HEK293T (cell line): ENCODE measurements at regions not wholly inside any gene's neighbourhood (a gene's known extent, or its start where the extent isn't known, plus 50 kb on each side); places are given as distances from the start of the nearest gene placed in this dataset.

Experiments
- BHLHE40 ChIP-seq: fragments of 450-650 bp; IDR thresholded peaks from 2 replicates; pipeline ENCODE4 v1.6.1; 2016; ENCODE audit warnings: mild to moderate bottlenecking, moderate library complexity, borderline replicate concordance
- SP1 ChIP-seq: fragments of 450-650 bp; IDR thresholded peaks from 2 replicates; pipeline ENCODE4 v1.6.1; 2017
- SUZ12 ChIP-seq: fragments of 450-650 bp; IDR thresholded peaks from 2 replicates; pipeline ENCODE4 v1.6.1; 2016; ENCODE audit warnings: mild to moderate bottlenecking

DNA sequence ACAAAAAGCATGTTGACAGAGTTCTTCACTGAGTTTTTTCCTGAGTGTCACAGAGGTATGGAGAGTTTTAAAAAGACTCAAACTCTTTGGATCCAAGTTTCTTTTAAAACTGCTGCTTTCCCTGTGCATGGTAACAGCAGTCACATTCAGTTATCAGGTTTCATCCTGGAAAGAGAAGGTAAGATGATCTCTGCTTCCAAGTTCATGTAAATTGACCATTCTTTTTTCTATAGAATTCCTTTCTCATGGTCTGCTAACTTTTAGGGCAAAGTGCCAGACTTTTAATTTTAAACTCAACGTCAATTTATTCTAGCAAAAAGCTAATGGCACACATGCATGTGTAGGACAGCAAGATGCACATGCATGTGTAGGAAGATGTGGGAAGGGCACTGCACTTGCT lies 52.5 kb upstream of the PRLR start:
- TF ChIP-seq BHLHE40 (no peak), SP1 (no peak), SUZ12 (no peak)
